ENCODE measurements at regions not wholly inside any gene's neighbourhood (a gene's known extent, or its start where the extent isn't known, plus 50 kb on each side); places are given as distances from the start of the nearest gene placed in this dataset.
"Not testable (repeated sequence)": the region's sequence is repeated elsewhere in the genome, so short reads cannot be mapped to it uniquely, and the experiment has no call there.

GRCh38 chr7:32816409-32816948 is 75.1 kb downstream of the KBTBD2 start:
- DNase-seq = not testable (repeated sequence)

GRCh38 chr7:32814779-32815178 is 76.8 kb downstream of the KBTBD2 start:
- DNase-seq = not testable (repeated sequence)

GRCh38 chr7:32809871-32810270 is 81.7 kb downstream of the KBTBD2 start:
- DNase-seq = no peak

GRCh38 chr7:32809347-32809746 is 82.2 kb downstream of the KBTBD2 start:
- no peak for DNase-seq

GRCh38 chr7:32803406-32804141 is 88.0 kb downstream of the KBTBD2 start:
- no peak for DNase-seq

- DNase-seq = no peak
These were observed 89.2 kb downstream of the KBTBD2 start for GRCh38 chr7:32802305-32802910.

GRCh38 chr7:32793053-32793452 is 98.5 kb downstream of the KBTBD2 start:
- DNase-seq = not testable (repeated sequence)

- DNase-seq = not testable (repeated sequence)
These were observed 100.7 kb downstream of the KBTBD2 start for GRCh38 chr7:32790766-32791430.

GRCh38 chr7:32789266-32789665 is 102.3 kb downstream of the KBTBD2 start:
- DNase-seq = not testable (repeated sequence)

- not testable (repeated sequence) for DNase-seq
These were observed 103.4 kb downstream of the KBTBD2 start for GRCh38 chr7:32788174-32788573.

GRCh38 chr7:32785365-32785944 is 106.1 kb downstream of the KBTBD2 start:
- DNase-seq = not testable (repeated sequence)

GRCh38 chr7:32779895-32780294 is 111.7 kb downstream of the KBTBD2 start:
- DNase-seq = not testable (repeated sequence)

GRCh38 chr7:32779167-32779566 is 112.4 kb downstream of the KBTBD2 start:
- no peak for DNase-seq

GRCh38 chr7:32777041-32777666 is 114.4 kb downstream of the KBTBD2 start:
- DNase-seq = peak; percentile 32

- DNase-seq = not testable (repeated sequence)
These were observed 115.2 kb downstream of the KBTBD2 start for GRCh38 chr7:32776318-32776717.

- not testable (repeated sequence) for DNase-seq
These were observed 115.8 kb downstream of the KBTBD2 start for GRCh38 chr7:32775809-32776208.

- peak; percentile 6 for DNase-seq
These were observed 117.0 kb downstream of the KBTBD2 start for GRCh38 chr7:32774541-32774951.

- not testable (repeated sequence) for DNase-seq
These were observed 122.6 kb downstream of the KBTBD2 start for GRCh38 chr7:32768866-32769510.

GRCh38 chr7:32768338-32768737 is 123.2 kb downstream of the KBTBD2 start:
- DNase-seq = not testable (repeated sequence)

- DNase-seq = peak; percentile 31
These were observed 125.8 kb downstream of the KBTBD2 start for GRCh38 chr7:32765649-32766251.

- no peak for DNase-seq
These were observed 126.4 kb downstream of the KBTBD2 start for GRCh38 chr7:32765185-32765584.
